PC-3 (cell line): ENCODE measurements at regions not wholly inside any gene's neighbourhood (a gene's known extent, or its start where the extent isn't known, plus 50 kb on each side); places are given as distances from the start of the nearest gene placed in this dataset.

ENCODE experiments used
- ATAC-seq: fragments of 200-7000 bp; cut with Tn5 transposase; 2 replicates; pipeline ENCODE4 v1.9.1; 2020; ENCODE audit warnings: mild to moderate bottlenecking, moderate library complexity
- BruUV-seq: library from RNA; stranded (reverse); fragments of 400-500 nt; replicated peaks from 2 replicates; lab custom pipeline; 2021; lab: Mats Ljungman, UMichigan
- CTCF ChIA-PET: fragments of 300-600 bp; sonication (Branson Sonifier 250); formaldehyde crosslinking; loops from one replicate; lab custom pipeline; 2022; ENCODE audit warnings: antibody characterized with exemption; lab: Charles Lee
- POLR2A ChIA-PET: fragments of 300-600 bp; sonication (Branson Sonifier 250); formaldehyde crosslinking; loops from one replicate; lab custom pipeline; 2022; ENCODE audit warnings: antibody characterized with exemption; ENCODE audit not compliant: unreplicated experiment; lab: Charles Lee
- DNase-seq: peaks from one replicate; pipeline ENCODE4 v3.0.0-alpha.2; 2015
- H2AFZ ChIP-seq: fragments of 300-600 bp; sonication (generic); 2 replicates; pipeline ENCODE4 v1.6.0; 2016; ENCODE audit warnings: antibody characterized with exemption, low read length
- H3F3A ChIP-seq: fragments of 300-600 bp; sonication (generic); one replicate; pipeline ENCODE4 v1.6.0; 2017; ENCODE audit warnings: antibody characterized with exemption, low read length, control low read depth, mild to moderate bottlenecking; ENCODE audit not compliant: unreplicated experiment
- H3K27ac ChIP-seq: fragments of 300-600 bp; sonication (generic); 2 replicates; pipeline ENCODE4 v1.5.1; 2016; ENCODE audit warnings: mild to moderate bottlenecking, low read length
- H3K27me3 ChIP-seq: fragments of 300-600 bp; sonication (generic); 2 replicates; pipeline ENCODE4 v1.6.1; 2016; ENCODE audit warnings: low read length, mixed read lengths
- H3K36me3 ChIP-seq: fragments of 300-600 bp; sonication (generic); 2 replicates; pipeline ENCODE4 v1.6.1; 2016; ENCODE audit warnings: low read depth, mixed run types, low read length, mixed read lengths
- H3K4me1 ChIP-seq: fragments of 300-600 bp; sonication (generic); 2 replicates; pipeline ENCODE4 v1.5.1; 2016; ENCODE audit warnings: low read length; ENCODE audit not compliant: insufficient read depth
- H3K4me2 ChIP-seq: fragments of 300-600 bp; sonication (generic); 2 replicates; pipeline ENCODE4 v1.6.0; 2016; ENCODE audit warnings: low read length
- H3K4me3 ChIP-seq: fragments of 300-600 bp; sonication (generic); 2 replicates; pipeline ENCODE4 v1.5.1; 2016; ENCODE audit warnings: mild to moderate bottlenecking, low read length, mixed read lengths
- H3K79me2 ChIP-seq: fragments of 300-600 bp; sonication (generic); 2 replicates; pipeline ENCODE4 v1.6.1; 2017; ENCODE audit warnings: low read length, mixed read lengths
- H3K9ac ChIP-seq: fragments of 300-600 bp; sonication (generic); 2 replicates; pipeline ENCODE4 v1.6.0; 2016; ENCODE audit warnings: mild to moderate bottlenecking, low read length
- H3K9me2 ChIP-seq: fragments of 300-600 bp; sonication (generic); replicated peaks from 2 replicates; pipeline ENCODE4 v1.6.1; 2016; ENCODE audit warnings: mixed run types, low read length, mixed read lengths
- H3K9me3 ChIP-seq: fragments of 300-600 bp; sonication (generic); 2 replicates; pipeline ENCODE4 v1.6.1; 2016; ENCODE audit warnings: low read length, mixed read lengths
- H4K20me1 ChIP-seq: fragments of 300-600 bp; sonication (generic); 2 replicates; pipeline ENCODE4 v1.6.1; 2016; ENCODE audit warnings: low read length, mixed read lengths
- EZH2 ChIP-seq: fragments of 300-600 bp; sonication (generic); IDR thresholded peaks from one replicate; pipeline ENCODE4 v1.6.1; 2017; ENCODE audit warnings: antibody characterized with exemption, mild to moderate bottlenecking, low read length; ENCODE audit not compliant: unreplicated experiment
- EZH2phosphoT487 ChIP-seq: fragments of 300-600 bp; sonication (generic); IDR thresholded peaks from 2 replicates; pipeline ENCODE4 v1.6.1; 2018; ENCODE audit warnings: mild to moderate bottlenecking, antibody characterized with exemption, low read length, borderline replicate concordance
- intact Hi-C: fragments of 100-400 bp; cut with micrococcal nuclease; formaldehyde crosslinking; loops from 2 replicates; pipeline ENCODE4 v1.9.0; 2023
- TF ChIP-seq, protein P1 (sequence below): fragments of 300-600 bp; sonication (generic); conservative IDR thresholded peaks from 2 replicates; pipeline ENCODE4 v1.5.1; 2017; ENCODE audit warnings: antibody characterized with exemption, low read depth, mild to moderate bottlenecking, low read length

DNA sequence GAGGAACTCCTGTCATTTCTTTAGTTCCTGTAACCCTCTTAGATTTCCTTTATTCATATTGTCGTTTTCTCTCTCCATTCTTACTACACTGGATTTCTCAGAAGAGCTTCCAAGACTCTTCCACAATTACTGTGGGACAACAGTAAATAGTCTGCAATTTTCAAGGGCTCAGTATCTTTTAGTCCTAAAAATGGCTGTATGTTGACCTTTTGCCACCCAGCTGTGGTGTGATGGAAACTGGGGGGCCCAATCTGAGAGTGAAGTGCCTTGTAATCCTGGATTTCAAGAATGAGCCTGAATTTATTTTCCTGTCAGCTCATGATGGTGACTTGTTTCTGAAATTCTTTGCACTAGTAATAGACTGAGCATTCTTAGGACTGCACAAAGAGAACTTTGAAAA is 277.6 kb upstream of the RASGRP1 start:
- no peaks in the 10 kb centered on the region for H3K4me1 ChIP-seq
- BruUV-seq: no TSS peak
- H3F3A ChIP-seq: no peaks in the 10 kb centered on the region
- POLR2A ChIA-PET: no interaction called here
- H3K79me2 ChIP-seq: no peaks in the 10 kb centered on the region
- no peak overlapping the region for H3K9ac ChIP-seq
- no peaks in the 10 kb centered on the region for H3K36me3 ChIP-seq
- no peaks in the 10 kb centered on the region for H3K27me3 ChIP-seq
- H3K4me2 ChIP-seq: no peak overlapping the region
- no peak overlapping the region for H3K27ac ChIP-seq
- no peaks in the 10 kb centered on the region for H4K20me1 ChIP-seq
- intact Hi-C loops: no loop called here
- no peaks in the 10 kb centered on the region; the same call in 1 of the 2 replicates for H3K9me2 ChIP-seq
- H3K4me3 ChIP-seq: no peak overlapping the region
- DNase-seq (no peak), ATAC-seq (no peak)
- CTCF ChIA-PET: no interaction called here
- H2AFZ ChIP-seq: no peak overlapping the region
- TF ChIP-seq EZH2phosphoT487: no peak
- TF ChIP-seq, protein P1, sequence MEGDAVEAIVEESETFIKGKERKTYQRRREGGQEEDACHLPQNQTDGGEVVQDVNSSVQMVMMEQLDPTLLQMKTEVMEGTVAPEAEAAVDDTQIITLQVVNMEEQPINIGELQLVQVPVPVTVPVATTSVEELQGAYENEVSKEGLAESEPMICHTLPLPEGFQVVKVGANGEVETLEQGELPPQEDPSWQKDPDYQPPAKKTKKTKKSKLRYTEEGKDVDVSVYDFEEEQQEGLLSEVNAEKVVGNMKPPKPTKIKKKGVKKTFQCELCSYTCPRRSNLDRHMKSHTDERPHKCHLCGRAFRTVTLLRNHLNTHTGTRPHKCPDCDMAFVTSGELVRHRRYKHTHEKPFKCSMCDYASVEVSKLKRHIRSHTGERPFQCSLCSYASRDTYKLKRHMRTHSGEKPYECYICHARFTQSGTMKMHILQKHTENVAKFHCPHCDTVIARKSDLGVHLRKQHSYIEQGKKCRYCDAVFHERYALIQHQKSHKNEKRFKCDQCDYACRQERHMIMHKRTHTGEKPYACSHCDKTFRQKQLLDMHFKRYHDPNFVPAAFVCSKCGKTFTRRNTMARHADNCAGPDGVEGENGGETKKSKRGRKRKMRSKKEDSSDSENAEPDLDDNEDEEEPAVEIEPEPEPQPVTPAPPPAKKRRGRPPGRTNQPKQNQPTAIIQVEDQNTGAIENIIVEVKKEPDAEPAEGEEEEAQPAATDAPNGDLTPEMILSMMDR: no peak
- TF ChIP-seq EZH2: no peak
- H3K9me3 ChIP-seq: no peaks in the 10 kb centered on the region

DNA sequence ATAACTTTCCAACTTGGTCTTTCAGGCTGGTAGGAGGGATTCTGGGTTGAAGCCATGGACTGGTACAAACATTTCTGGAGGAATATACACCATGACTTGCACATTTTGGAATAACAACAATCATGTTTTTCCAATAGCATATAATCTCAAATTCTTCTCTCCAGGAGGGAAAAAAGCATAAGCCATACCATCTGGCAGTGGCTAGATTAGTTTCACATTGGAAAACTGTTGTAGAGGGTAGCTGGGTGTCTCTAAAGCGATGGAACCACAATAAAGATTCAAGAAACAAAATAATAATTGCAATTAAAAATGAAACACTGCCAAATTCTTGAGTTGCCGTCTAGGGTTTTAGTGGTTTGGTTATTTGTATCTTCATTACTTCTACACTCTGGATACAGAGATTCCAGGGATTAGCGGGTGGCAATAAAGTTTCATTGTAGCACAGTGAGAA is 278.5 kb upstream of the RASGRP1 start:
- Histone ChIP-seq H3K36me3 (no peaks in the 10 kb centered on the region), H3K4me3 (no peak overlapping the region), H2AFZ (no peak overlapping the region), H3K79me2 (no peaks in the 10 kb centered on the region), H3K4me1 (no peaks in the 10 kb centered on the region), H4K20me1 (no peaks in the 10 kb centered on the region), H3K9me2 (no peaks in the 10 kb centered on the region; the same call in 1 of the 2 replicates), H3K27ac (no peak overlapping the region), H3F3A (no peaks in the 10 kb centered on the region), H3K4me2 (no peak overlapping the region), H3K9ac (no peak overlapping the region), H3K27me3 (no peaks in the 10 kb centered on the region), H3K9me3 (no peaks in the 10 kb centered on the region)
- TF ChIP-seq, protein P1: no peak
- no peak for TF ChIP-seq EZH2phosphoT487
- no peak for TF ChIP-seq EZH2
- POLR2A ChIA-PET: no interaction called here
- no TSS peak for BruUV-seq
- intact Hi-C loops: no loop called here
- no peak for ATAC-seq
- no peak for DNase-seq
- CTCF ChIA-PET: no interaction called here

DNA sequence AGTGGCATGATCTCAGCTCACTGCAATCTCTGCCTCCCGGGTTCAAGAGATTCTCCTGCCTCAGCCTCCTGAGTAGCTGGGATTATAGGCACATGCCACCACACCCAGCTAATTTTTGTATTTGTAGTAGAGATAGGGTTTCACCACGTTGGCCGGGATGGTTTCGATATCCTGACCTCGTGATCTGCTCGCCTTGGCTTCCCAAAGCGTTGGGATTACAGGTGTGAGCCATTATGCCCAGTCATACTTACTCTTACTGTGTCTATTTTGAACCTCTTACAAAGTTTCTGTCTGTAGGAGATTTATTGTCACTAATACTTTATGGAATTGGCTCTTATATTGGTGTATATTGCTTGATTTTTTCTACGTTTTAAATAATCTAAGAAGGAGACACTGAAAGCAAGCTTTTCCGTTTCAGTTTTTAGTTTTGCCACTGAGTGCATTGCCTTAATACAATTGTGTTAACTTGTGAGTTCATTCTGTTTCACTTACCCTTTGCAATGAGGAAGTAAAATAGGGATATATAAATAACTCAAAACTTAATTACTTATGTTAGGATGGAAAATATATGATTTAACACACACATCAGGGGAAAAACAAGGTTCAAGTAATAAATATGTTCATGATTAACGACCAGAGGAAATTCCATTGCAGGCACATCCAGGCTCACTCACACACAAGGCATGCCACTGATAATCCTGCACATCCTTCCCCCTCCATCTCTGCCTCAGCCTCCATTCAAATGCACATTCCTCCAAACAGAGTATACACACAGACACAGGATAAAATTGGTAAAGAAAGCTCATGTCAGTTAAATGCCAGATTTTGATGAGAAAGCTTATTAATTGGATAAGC is 279.3 kb upstream of the RASGRP1 start:
- Histone ChIP-seq H3K9me2 (no peaks in the 10 kb centered on the region; the same call in 1 of the 2 replicates), H4K20me1 (no peaks in the 10 kb centered on the region), H3K9me3 (no peaks in the 10 kb centered on the region), H3K79me2 (no peaks in the 10 kb centered on the region), H3K27me3 (no peaks in the 10 kb centered on the region), H3K36me3 (no peaks in the 10 kb centered on the region), H2AFZ (no peak overlapping the region), H3K4me1 (no peaks in the 10 kb centered on the region), H3F3A (no peaks in the 10 kb centered on the region), H3K4me2 (no peak overlapping the region), H3K4me3 (no peak overlapping the region), H3K9ac (no peak overlapping the region), H3K27ac (no peak overlapping the region)
- no TSS peak for BruUV-seq
- TF ChIP-seq, protein P1: no peak
- TF ChIP-seq EZH2phosphoT487 (no peak), EZH2 (no peak)
- ChIA-PET POLR2A (no interaction called here), CTCF (no interaction called here)
- no peak for DNase-seq
- intact Hi-C loops: no loop called here
- no peak for ATAC-seq
